GM21723 (cell line): ENCODE measurements at regions not wholly inside any gene's neighbourhood (a gene's known extent, or its start where the extent isn't known, plus 50 kb on each side); places are given as distances from the start of the nearest gene placed in this dataset.
A peak's percentile ranks its signal among the peaks of the same experiment; 100 is the strongest.
"Not testable (repeated sequence)": the region's sequence is repeated elsewhere in the genome, so short reads cannot be mapped to it uniquely, and the experiment has no call there.

Source experiments
- ATAC-seq: cut with Tn5 transposase; IDR thresholded peaks from one replicate; pipeline ENCODE4 v1.9.1; 2021; ENCODE audit warnings: mild to moderate bottlenecking, moderate library complexity; ENCODE audit not compliant: unreplicated experiment

GRCh38 chr4:103422467-103423219 lies 224.5 kb upstream of the CENPE start:
- no peak for ATAC-seq

GRCh38 chr4:103415801-103416200 lies 217.7 kb upstream of the CENPE start:
- ATAC-seq = no peak

GRCh38 chr4:103412646-103413045 lies 214.5 kb upstream of the CENPE start:
- not testable (repeated sequence) for ATAC-seq

- no peak for ATAC-seq
These were observed 212.2 kb upstream of the CENPE start for GRCh38 chr4:103410386-103410785.

GRCh38 chr4:103405415-103405814 lies 207.3 kb upstream of the CENPE start:
- peak; percentile 65 for ATAC-seq

GRCh38 chr4:103403619-103404018 lies 205.5 kb upstream of the CENPE start:
- no peak for ATAC-seq

- ATAC-seq = no peak
These were observed 204.1 kb upstream of the CENPE start for GRCh38 chr4:103402198-103402597.

- peak; percentile 73 for ATAC-seq
These were observed 202.3 kb upstream of the CENPE start for GRCh38 chr4:103400405-103400804.

- no peak for ATAC-seq
These were observed 199.4 kb upstream of the CENPE start for GRCh38 chr4:103397541-103397940.

- not testable (repeated sequence) for ATAC-seq
These were observed 189.4 kb upstream of the CENPE start for GRCh38 chr4:103387508-103388011.

GRCh38 chr4:103385565-103385964 lies 187.4 kb upstream of the CENPE start:
- not testable (repeated sequence) for ATAC-seq

- ATAC-seq = no peak
These were observed 177.1 kb upstream of the CENPE start for GRCh38 chr4:103375278-103375677.

GRCh38 chr4:103374758-103375157 lies 176.6 kb upstream of the CENPE start:
- no peak for ATAC-seq

- ATAC-seq = no peak
These were observed 176.2 kb upstream of the CENPE start for GRCh38 chr4:103374306-103374705.

- ATAC-seq = no peak
These were observed 173.9 kb upstream of the CENPE start for GRCh38 chr4:103372002-103372558.

GRCh38 chr4:103370336-103370735 lies 172.2 kb upstream of the CENPE start:
- ATAC-seq = no peak

GRCh38 chr4:103365285-103365684 lies 167.1 kb upstream of the CENPE start:
- ATAC-seq = no peak

GRCh38 chr4:103364083-103364482 lies 165.9 kb upstream of the CENPE start:
- ATAC-seq = no peak

GRCh38 chr4:103361926-103362325 lies 163.8 kb upstream of the CENPE start:
- ATAC-seq = no peak

- ATAC-seq = no peak
These were observed 161.8 kb upstream of the CENPE start for GRCh38 chr4:103359900-103360299.

GRCh38 chr4:103354006-103354405 lies 155.9 kb upstream of the CENPE start:
- ATAC-seq = no peak

GRCh38 chr4:103329642-103330041 lies 131.5 kb upstream of the CENPE start:
- no peak for ATAC-seq
